DND-41 (cell line): ENCODE measurements at regions not wholly inside any gene's neighbourhood (a gene's known extent, or its start where the extent isn't known, plus 50 kb on each side); places are given as distances from the start of the nearest gene placed in this dataset.

Source experiments
- ATAC-seq: fragments of 200-7000 bp; cut with Tn5 transposase; 3 replicates; pipeline ENCODE4 v1.9.1; 2021; ENCODE audit warnings: low read depth; ENCODE audit not compliant: insufficient read depth
- DNase-seq: peaks from one replicate; pipeline ENCODE4 v3.0.0-alpha.2; 2020
- H2AFZ ChIP-seq: 2 replicates; pipeline ENCODE4 v1.6.0; 2012; ENCODE audit warnings: low read depth, low read length
- H3K27ac ChIP-seq: 2 replicates; pipeline ENCODE4 v1.5.1; 2012; ENCODE audit warnings: low read length, inconsistent platforms
- H3K27me3 ChIP-seq: fragments of 200-600 bp; sonication (generic); 2 replicates; pipeline ENCODE4 v1.6.0; 2012; ENCODE audit warnings: low read length, mild to moderate bottlenecking, inconsistent platforms; ENCODE audit not compliant: insufficient read depth, poor library complexity
- H3K36me3 ChIP-seq: 2 replicates; pipeline ENCODE4 v1.5.1; 2012; ENCODE audit warnings: low read length, inconsistent platforms; ENCODE audit not compliant: insufficient read depth
- H3K4me1 ChIP-seq: 2 replicates; pipeline ENCODE4 v1.5.1; 2012; ENCODE audit warnings: mild to moderate bottlenecking, low read length; ENCODE audit not compliant: insufficient read depth
- H3K4me2 ChIP-seq: 2 replicates; pipeline ENCODE4 v1.6.0; 2012; ENCODE audit warnings: mild to moderate bottlenecking, moderate library complexity, low read length, inconsistent platforms; ENCODE audit not compliant: insufficient read depth
- H3K4me3 ChIP-seq, 2 experiments: fragments of 200-600 bp in 1 of 2; shearing (Covaris generic) in 1 of 2; 2 replicates each; pipeline ENCODE4 v1.5.1; 2012 to 2016; ENCODE audit warnings: inconsistent platforms in 2 of 2, low read length in 2 of 2, mild to moderate bottlenecking in 2 of 2, low read depth in 1 of 2, moderate library complexity in 1 of 2
- H3K79me2 ChIP-seq: 2 replicates; pipeline ENCODE4 v1.6.0; 2012; ENCODE audit warnings: low read length, inconsistent platforms; ENCODE audit not compliant: insufficient read depth
- H3K9ac ChIP-seq: 2 replicates; pipeline ENCODE4 v1.6.0; 2012; ENCODE audit warnings: low read depth, mild to moderate bottlenecking, inconsistent platforms, low read length, moderate library complexity
- H3K9me3 ChIP-seq: 2 replicates; pipeline ENCODE4 v1.5.1; 2012; ENCODE audit warnings: low read length, moderate library complexity, mild to moderate bottlenecking, inconsistent platforms; ENCODE audit not compliant: insufficient read depth, severe bottlenecking
- H4K20me1 ChIP-seq: 2 replicates; pipeline ENCODE4 v1.6.0; 2012; ENCODE audit warnings: low read length; ENCODE audit not compliant: insufficient read depth
- CTCF ChIP-seq: IDR thresholded peaks from 2 replicates; pipeline ENCODE4 v1.5.1; 2012; ENCODE audit warnings: borderline replicate concordance, low read length, moderate library complexity, mild to moderate bottlenecking; ENCODE audit not compliant: poor library complexity, severe bottlenecking; ENCODE audit errors: extremely low read depth
- EZH2 ChIP-seq: IDR thresholded peaks from 3 replicates; pipeline ENCODE4 v1.6.1; 2012; ENCODE audit warnings: borderline replicate concordance, low read depth, mild to moderate bottlenecking, moderate library complexity, low read length, inconsistent platforms; ENCODE audit not compliant: severe bottlenecking

DNA sequence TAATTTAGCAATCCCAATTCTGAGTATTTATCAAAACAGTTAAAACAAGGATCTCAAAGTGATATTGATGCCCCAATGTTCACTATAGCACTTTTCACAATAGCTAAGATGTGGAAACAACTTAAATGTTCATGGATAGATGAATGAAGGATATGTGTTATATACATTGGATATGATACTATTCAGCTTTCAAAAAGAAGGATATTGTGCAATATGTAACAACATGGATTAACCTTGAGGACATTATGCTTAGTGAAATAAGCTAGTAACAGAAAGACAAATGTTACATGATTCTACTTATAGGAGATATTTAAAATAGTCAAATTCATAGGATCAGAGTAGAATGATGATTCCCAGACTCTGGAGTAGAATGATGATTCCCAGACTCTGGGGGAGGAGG lies 78.0 kb downstream of the INSIG2 start:
- no peaks in the 10 kb centered on the region for H3K9me3 ChIP-seq
- TF ChIP-seq CTCF: no peak
- no peak for TF ChIP-seq EZH2
- H3K27ac ChIP-seq: no peak overlapping the region
- H3K27me3 ChIP-seq: no peaks in the 10 kb centered on the region
- no peak overlapping the region for H3K4me3 ChIP-seq
- H3K4me2 ChIP-seq: no peak overlapping the region
- no peaks in the 10 kb centered on the region for H3K79me2 ChIP-seq
- H3K4me1 ChIP-seq: no peaks in the 10 kb centered on the region
- no peak overlapping the region for H3K9ac ChIP-seq
- DNase-seq: no peak
- ATAC-seq: no peak
- H2AFZ ChIP-seq: no peak overlapping the region
- H3K36me3 ChIP-seq: no peaks in the 10 kb centered on the region
- no peaks in the 10 kb centered on the region for H4K20me1 ChIP-seq

DNA sequence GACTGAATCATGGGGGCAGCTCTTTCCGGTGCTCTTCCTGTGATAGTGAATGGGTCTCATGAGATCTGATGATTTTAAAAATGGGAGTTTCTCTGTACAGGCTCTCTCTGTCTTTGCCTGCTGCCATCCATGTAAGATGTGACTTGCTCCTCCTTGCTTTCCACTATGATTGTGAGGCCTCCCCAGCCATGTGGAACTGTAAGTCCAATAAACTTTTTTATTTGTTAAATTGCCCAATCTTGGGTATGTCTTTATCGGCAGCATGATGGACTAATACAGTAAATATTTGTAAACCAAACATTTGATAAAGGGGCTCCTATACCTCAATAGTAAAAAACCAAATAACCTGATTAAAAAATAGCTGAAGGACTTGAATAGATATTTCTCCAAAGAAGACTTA lies 77.3 kb downstream of the INSIG2 start:
- Histone ChIP-seq H3K9me3 (no peaks in the 10 kb centered on the region), H3K4me1 (no peaks in the 10 kb centered on the region), H3K4me3 (no peak overlapping the region), H3K36me3 (no peaks in the 10 kb centered on the region), H3K27ac (no peak overlapping the region), H2AFZ (no peak overlapping the region), H3K27me3 (no peaks in the 10 kb centered on the region), H3K79me2 (no peaks in the 10 kb centered on the region), H3K4me2 (no peak overlapping the region), H3K9ac (no peak overlapping the region), H4K20me1 (no peaks in the 10 kb centered on the region)
- no peak for DNase-seq
- TF ChIP-seq CTCF: no peak
- no peak for TF ChIP-seq EZH2
- no peak for ATAC-seq
